ENCODE measurements at regions not wholly inside any gene's neighbourhood (a gene's known extent, or its start where the extent isn't known, plus 50 kb on each side); places are given as distances from the start of the nearest gene placed in this dataset.
"Not testable (repeated sequence)": the region's sequence is repeated elsewhere in the genome, so short reads cannot be mapped to it uniquely, and the experiment has no call there.

DNA sequence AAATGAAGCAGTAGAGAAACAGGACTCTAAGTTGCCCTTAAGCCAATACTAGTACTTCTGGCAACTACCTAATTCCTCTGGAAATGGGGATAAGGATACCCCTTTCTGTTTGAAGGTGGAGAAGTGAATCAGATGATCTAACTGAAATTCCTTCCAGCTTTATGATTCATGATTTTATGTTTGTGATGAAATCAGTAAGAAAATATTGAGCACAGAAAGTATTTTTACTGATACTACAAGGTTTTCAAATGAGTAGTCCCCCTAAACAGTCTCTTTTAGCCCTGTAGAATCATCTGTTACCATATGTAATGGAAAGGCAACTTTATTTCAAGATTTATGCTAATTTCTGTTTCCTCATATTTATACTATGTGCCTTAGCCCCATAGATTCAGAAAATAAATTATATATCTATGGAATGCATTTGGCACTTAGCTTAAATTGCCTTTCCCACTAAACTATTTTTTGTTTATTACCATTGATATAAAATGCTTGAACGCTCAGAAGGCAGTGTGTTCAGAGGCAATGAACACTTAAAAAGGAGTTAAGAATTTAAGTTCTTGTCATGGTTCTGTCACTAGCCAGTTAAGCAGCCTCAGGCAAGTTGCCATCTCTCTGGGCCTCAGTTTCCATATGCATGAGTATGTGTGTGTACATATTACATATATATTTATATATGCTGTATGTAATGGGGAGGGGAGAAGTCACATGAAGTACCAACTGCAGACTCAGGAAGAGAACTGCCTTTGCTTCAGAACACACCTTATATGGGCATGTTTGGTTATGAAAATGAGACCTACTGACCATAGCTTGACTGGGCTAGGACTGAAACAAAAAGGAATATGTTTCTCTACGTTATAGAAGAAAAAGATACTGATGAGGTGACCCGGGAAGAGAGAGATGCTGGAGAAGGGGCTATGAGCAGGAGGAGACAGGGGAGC is 97.7 kb downstream of the CDC42EP3 start:
- no peak for DNase-seq

DNA sequence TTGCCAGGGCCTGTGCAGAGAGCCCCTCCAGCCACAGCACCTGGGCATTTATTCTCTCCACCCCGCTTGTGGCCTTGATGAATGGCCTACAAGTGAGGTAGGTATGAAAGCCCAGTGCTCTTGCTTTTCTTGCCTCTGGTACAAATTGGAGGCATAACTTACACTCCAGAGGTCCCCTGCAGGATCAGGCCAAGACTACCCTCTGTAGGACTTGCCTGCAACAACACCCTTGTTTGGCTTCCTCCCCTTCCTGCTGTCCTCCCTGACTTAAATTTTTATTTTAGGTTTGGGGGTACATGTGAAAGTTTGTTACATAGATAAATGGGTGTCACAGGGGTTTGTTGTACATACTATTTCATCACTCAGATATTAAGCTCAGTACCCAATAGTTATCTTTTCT is 95.7 kb downstream of the CDC42EP3 start:
- DNase-seq = no peak

DNA sequence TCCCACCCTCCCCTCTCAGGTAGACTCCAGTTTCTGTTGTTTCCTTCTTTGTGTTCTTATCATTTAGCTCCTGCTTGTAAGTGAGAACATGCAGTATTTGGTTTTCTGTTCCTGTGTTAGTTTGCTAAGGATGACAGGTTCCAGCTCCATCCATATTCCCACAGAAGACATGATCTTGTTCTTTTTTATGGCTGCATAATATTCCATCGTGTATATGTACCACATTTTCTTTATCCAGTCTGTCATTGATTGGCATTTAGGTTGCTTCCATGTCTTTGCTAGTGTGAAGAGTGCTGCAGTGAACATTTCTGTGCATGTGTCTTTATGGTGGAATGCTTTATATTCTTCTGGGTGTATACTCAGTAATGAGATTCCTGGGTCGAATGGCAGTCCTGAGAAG is 95.2 kb downstream of the CDC42EP3 start:
- DNase-seq = not testable (repeated sequence)

DNA sequence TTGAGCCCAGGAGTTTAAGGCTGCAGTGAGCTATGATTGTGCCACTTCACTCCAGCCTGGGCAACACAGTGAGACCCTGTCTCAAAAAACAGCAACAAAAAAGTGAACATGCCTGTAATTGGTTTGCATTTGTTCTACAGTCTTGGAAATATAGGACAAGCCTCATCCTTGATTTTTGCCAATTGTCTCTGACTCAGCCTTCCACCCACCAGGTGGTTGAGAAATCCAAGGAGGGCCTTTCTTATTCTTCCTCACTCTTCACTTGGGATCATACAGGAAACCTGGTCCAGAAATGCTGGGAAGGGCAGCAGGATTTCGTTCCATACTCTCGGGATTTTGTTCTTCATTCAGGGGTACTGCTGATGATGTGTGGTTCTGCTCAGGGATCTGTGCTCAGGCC is 94.6 kb downstream of the CDC42EP3 start:
- no peak for DNase-seq

DNA sequence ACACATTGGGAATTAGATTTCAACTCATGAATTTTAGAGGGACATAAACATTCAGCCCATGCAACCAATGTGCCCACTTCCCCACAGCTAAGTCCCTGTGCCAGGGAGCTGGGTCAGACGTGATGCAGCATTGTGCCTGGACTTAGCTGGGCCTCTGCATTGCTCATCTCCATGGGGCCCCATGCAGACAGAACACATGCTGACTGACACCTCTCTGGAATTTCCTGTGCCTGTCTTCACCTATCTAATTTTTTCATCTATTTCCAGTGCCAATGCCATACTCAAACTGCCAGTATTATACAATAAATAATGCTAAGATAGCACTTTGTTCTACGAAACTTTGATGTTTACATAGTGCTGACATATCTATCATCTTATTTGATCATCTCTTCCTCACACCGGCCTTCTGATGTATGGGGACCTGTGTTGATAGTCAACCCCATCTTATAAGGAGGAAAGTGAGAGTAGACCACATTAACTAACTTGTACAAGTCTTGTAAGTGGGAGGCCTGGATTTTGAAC is 92.2 kb downstream of the CDC42EP3 start:
- DNase-seq = no peak

DNA sequence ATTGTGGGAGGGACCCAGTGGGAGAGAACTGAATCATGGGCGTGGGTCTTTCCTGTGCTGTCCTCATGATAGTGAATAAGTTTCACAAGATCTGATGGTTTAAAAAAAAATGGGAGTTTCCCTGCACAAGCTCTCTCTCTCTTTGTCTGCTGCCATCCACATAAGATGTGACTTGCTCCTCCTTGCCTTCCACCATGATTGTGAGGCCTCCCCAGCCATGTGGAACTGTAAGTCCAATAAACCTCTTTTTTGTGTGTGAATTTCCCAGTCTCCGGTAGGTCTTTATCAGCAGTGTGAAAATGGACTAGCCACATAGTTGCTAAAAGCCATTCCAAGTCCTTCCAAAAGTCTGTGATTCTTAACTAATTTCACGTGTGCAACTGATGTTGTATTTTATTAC is 91.5 kb downstream of the CDC42EP3 start:
- DNase-seq = not testable (repeated sequence)

DNA sequence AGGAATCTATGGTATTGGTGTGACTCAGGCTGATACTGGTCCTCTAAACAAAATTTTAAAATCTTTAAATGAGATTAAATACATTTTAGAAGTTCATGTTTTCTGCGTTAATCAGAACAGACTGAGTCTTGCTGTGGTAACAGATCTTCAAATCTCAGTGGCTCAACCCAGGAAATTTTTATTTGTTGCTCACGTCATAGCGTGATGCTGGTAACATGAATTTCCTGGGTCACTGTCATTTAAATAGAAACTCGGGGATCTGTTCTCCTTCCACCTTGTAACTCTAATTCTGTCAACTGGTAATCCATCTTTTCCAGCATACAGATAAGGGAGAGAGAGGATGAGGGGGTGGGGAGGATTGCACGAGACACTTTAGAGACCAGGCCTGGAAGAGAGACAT is 90.0 kb downstream of the CDC42EP3 start:
- no peak for DNase-seq

DNA sequence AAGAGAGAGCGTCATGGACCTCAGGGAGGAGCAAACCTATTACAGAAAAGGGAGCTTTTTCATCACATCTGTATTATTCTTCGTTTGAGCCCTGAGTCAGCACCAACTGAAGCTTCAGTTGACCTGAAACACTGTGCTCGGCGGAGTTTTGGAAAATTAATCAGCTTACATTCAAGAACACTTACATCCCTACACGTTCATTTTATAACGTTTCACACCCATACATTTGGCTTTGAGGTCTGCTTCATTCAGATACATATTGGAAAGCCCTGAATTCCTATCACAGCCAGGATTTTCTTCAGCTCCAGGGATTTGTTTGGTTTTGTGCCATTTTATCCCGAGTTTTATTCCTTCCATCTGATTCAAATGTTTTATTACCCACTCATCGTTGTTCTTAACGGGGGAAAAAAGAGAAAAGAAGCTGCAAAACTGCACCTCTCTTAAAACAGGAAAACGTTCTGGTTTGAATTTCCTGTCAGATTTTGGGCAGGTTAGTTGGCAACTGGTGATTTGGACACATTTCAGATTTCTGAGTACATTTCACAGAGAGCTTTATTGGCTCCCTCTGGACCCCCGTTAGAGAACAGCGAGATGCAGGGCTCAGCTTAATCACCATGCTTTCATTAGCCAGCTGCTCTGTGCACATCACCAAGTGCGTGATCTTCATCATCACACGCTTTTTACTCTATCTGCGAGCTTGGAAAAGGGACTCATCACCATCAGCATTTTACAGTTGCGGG is 88.8 kb downstream of the CDC42EP3 start:
- no peak for DNase-seq

DNA sequence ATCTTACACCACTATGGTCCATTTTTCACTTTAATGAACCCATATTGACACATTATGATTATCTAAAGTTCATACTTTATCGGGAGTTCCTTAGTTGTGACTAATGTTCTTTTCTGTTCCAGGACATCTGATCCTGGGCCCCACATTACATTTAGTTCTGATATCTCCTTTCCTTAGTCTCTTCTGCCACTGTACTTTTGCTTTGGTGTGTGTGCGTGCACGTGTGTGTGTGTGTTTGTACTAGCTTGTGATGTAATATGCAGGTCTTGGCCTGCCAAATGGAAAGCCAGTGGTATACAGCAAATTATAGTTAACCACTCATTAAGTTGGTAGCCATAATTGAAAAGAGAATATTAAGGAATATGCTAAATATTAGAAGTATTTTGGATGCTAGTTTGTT is 88.0 kb downstream of the CDC42EP3 start:
- DNase-seq = no peak

DNA sequence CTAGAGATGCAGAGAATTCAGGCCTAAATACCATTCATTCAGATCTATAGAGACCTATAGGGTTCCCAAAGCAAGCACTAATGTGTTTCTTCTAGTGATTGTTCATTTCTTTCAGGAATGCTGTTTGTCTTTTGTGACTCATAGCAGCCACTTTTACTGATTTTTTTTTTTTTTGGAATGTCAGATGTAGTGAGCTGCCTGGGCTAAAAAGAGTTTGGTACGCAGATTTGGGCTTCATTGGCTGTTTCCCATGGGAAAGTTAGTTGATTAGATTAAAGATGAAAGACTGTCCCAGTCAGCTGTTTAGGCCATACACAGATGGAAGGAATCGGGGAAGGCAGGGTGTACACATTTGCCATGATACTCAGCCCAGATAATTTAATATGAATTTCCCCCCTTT is 87.6 kb downstream of the CDC42EP3 start:
- no peak for DNase-seq

DNA sequence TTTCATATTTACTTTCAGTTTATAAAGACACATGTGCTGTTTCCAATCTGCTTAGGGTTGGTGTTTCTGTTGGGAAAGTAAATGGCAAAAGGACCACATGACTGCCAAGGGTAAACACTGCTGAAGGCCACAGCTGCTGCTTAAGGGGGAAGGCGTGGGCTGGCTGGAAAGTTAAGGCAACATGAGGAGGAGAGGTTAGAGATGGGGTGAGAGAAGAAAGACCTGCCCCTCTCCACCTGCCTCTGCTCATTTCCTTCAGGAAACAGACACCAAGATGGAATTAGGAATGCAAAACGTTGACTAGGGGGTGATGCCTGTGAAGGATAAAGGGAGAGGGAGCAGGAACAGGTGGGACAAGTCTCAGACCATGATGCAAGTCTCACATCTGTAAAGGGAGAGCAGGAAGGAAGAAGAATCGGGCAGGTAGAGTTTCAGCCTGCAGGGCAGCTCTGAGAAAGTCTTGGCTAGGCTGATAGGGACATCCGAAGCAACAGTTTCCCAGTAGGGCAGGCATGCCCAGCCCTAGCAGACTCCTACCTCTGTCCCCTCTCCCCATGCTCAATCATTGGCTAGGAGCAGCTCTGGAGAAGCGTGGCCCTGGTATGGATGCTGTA is 86.0 kb downstream of the CDC42EP3 start:
- DNase-seq = peak; percentile 50 to 52

DNA sequence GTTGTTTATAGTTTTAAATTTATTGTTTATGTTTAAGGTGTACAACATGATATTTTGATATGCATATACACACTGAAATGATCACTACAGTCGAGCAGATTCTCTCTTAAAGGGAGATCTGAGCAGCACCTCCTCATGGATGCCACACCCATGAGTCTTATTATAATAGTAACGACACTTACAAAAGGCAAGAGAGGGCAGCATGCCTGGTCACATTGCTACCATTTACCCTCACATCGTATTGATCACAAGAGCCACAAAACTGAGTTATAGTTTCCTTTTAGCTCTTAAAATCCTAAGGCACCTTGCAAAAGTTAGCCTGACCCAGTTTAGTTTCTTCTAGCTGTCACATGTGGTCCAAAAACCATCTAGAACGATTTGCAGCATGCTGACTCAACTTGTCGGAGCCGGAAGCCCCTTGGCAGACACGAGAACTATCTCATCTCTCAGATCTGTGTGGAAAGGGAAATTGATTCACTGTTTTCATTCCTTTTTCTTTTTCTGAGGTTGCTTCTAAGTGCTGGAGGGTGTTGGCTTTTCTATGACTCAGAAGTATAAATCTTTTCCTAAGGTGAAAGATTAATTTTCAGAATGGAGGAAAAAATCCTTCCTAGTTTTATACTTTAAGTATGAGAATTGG is 85.3 kb downstream of the CDC42EP3 start:
- peak; percentile 68 to 75 for DNase-seq

DNA sequence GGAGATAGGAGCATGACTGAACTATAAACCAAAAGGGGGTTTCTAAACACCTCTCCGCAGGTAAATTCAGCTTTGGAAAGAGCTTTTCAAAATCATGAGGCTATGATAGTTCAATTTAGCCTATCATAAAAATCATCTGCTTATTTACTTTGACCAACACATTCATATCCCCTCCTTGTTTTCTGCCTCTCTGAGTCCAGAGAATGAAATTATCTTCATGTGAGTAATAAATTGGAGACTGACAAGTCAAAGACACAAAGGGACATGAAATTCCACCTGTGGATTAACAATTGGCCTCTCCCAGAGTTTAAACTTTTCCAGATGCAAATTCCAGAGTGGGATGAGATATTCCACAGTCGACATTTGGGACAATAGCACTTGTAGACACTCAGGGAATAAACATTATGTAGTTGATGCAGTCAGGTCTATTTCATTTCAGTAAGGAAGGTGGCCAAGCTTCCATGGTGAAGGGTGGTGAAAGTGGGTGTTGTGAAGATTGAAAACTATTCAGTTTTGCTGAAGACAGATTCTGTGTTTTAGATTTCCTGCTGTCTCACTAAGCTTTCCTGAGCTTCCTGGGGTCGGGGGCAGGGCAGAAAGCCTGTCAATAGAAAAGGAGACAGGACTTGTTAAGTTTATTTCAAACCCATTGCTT is 84.7 kb downstream of the CDC42EP3 start:
- DNase-seq = no peak

DNA sequence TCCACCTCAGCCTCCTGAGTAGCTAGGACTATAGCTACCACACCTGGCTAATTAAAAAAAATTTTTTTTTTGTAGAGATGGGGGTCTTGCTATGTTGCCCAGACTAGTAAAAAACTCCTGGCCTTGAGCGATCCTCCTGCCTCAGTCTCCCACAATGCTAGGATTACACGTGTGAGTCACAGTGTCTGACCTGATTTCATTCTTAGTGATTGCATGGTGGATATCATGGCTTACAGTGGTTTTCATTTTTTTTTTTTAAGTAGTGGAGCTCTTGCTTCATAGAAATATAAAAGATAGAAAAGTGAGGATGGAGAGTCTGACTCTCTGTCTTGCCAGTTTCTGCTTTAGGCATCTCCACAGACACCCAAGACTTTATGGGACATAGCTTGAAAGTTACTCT is 83.6 kb downstream of the CDC42EP3 start:
- DNase-seq = no peak

DNA sequence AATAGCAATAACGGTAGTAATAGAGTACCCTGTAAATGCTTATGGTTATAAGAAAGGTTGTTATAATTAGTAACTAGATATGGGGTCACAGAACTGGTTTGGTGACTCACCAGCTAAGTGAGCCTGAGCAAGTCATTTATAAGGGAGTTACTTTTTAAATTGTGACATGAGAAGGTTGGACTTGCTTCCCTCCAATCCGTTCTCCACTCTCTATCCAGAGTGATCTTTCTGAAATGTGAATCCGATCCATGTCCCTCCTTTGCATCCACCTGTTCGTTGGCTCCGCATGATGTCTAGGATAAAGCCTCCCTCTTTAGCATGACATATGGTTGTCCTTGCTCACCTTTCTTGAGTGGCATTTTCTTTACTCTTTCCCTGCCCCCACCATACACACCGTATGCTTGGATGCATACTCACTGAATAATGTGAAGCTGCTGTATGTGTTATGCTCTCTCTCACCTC is 83.1 kb downstream of the CDC42EP3 start:
- DNase-seq = no peak

DNA sequence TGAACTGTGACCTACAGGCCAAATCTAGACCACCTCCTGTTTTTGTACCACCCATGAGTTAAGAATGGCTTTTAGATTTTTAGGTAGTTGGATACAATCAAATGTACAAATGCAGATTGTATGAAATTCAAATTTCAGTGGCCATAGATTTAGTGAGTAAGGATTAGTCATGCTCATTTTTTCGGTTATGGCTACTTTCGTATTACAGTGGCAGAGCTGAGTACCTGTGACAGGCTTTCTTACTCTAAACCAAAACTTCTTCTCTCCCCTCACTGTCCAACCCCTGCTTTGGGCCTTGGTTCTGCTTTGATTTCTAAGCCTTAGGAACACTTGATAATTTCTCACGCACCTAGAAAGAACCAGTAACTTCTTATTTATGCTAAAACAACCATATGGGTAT is 82.1 kb downstream of the CDC42EP3 start:
- no peak for DNase-seq

DNA sequence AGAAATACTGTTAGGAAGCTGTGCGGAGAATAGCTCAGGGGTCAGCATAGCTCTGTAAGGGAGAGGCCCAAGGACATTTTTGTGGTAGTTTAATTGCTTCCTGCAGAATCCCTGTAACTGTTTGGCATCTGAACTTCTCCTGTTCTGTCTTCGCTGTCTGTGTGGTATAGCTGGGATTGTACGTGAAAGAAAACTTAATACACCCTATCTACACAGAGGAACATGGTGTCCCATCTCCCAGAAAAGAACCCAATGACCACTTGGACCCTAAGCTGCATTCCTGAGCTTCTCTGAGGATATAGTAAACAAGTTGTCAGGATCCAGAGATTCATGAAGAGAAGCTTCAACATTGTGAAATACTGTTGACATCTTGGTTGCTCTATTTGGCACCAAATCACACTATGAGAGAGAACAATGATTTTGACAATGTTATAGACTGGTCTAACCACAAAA is 81.3 kb downstream of the CDC42EP3 start:
- no peak for DNase-seq

All from activated CD4-positive, alpha-beta T cell treated with anti-CD3 and anti-CD28 coated beads, Interleukin-2, amount 50 U/mL, for 4 hours (primary cell).